ENCODE measurements at regions not wholly inside any gene's neighbourhood (a gene's known extent, or its start where the extent isn't known, plus 50 kb on each side); places are given as distances from the start of the nearest gene placed in this dataset.

- no peak overlapping the region for H3K4me3 ChIP-seq (ENCODE audit: insufficient read depth, low read depth, low read length)
- DNase-seq: no peak
- H3K36me3 ChIP-seq (replicated peaks; ENCODE audit: control insufficient read depth, insufficient read depth, low read length): no peaks in the 10 kb centered on the region
- no peaks in the 10 kb centered on the region for H3K27me3 ChIP-seq (ENCODE audit: control insufficient read depth, insufficient read depth, low read length)
Observed at GRCh38 chr1:221635305-221635704, 106.6 kb downstream of the DUSP10 start.

GRCh38 chr1:221636096-221636495 lies 105.8 kb downstream of the DUSP10 start:
- H3K4me3 ChIP-seq (ENCODE audit: insufficient read depth, low read depth, low read length): no peak overlapping the region
- no peaks in the 10 kb centered on the region for H3K27me3 ChIP-seq (ENCODE audit: control insufficient read depth, insufficient read depth, low read length)
- no peak for DNase-seq
- H3K36me3 ChIP-seq (replicated peaks; ENCODE audit: control insufficient read depth, insufficient read depth, low read length): no peaks in the 10 kb centered on the region

- H3K27me3 ChIP-seq (ENCODE audit: control insufficient read depth, insufficient read depth, low read length): no peaks in the 10 kb centered on the region
- H3K36me3 ChIP-seq (replicated peaks; ENCODE audit: control insufficient read depth, insufficient read depth, low read length): no peaks in the 10 kb centered on the region
- DNase-seq: no peak
- H3K4me3 ChIP-seq (ENCODE audit: insufficient read depth, low read depth, low read length): no peak overlapping the region
Observed at GRCh38 chr1:221636967-221637366, 104.9 kb downstream of the DUSP10 start.

GRCh38 chr1:221637641-221638041 lies 104.2 kb downstream of the DUSP10 start:
- no peak for DNase-seq
- Histone ChIP-seq H3K36me3 (replicated peaks; ENCODE audit: control insufficient read depth, insufficient read depth, low read length) (no peaks in the 10 kb centered on the region), H3K27me3 (ENCODE audit: control insufficient read depth, insufficient read depth, low read length) (no peaks in the 10 kb centered on the region), H3K4me3 (ENCODE audit: insufficient read depth, low read depth, low read length) (no peak overlapping the region)

GRCh38 chr1:221638595-221638994 lies 103.3 kb downstream of the DUSP10 start:
- no peak for DNase-seq
- no peak overlapping the region for H3K4me3 ChIP-seq (ENCODE audit: insufficient read depth, low read depth, low read length)
- no peaks in the 10 kb centered on the region for H3K27me3 ChIP-seq (ENCODE audit: control insufficient read depth, insufficient read depth, low read length)
- H3K36me3 ChIP-seq (replicated peaks; ENCODE audit: control insufficient read depth, insufficient read depth, low read length): no peaks in the 10 kb centered on the region

- no peak for DNase-seq
- H3K36me3 ChIP-seq (replicated peaks; ENCODE audit: control insufficient read depth, insufficient read depth, low read length): no peaks in the 10 kb centered on the region
- H3K4me3 ChIP-seq (ENCODE audit: insufficient read depth, low read depth, low read length): no peak overlapping the region
- no peaks in the 10 kb centered on the region for H3K27me3 ChIP-seq (ENCODE audit: control insufficient read depth, insufficient read depth, low read length)
Observed at GRCh38 chr1:221641811-221642210, 100.1 kb downstream of the DUSP10 start.

GRCh38 chr1:221643404-221644144 lies 98.3 kb downstream of the DUSP10 start:
- Histone ChIP-seq H3K27me3 (ENCODE audit: control insufficient read depth, insufficient read depth, low read length) (no peaks in the 10 kb centered on the region), H3K4me3 (ENCODE audit: insufficient read depth, low read depth, low read length) (no peak overlapping the region), H3K36me3 (replicated peaks; ENCODE audit: control insufficient read depth, insufficient read depth, low read length) (no peaks in the 10 kb centered on the region)
- no peak for DNase-seq

- Histone ChIP-seq H3K36me3 (replicated peaks; ENCODE audit: control insufficient read depth, insufficient read depth, low read length) (no peaks in the 10 kb centered on the region), H3K4me3 (ENCODE audit: insufficient read depth, low read depth, low read length) (no peak overlapping the region), H3K27me3 (ENCODE audit: control insufficient read depth, insufficient read depth, low read length) (no peaks in the 10 kb centered on the region)
- DNase-seq: no peak
Observed at GRCh38 chr1:221644145-221644448, 97.8 kb downstream of the DUSP10 start.

GRCh38 chr1:221644663-221645258 lies 97.1 kb downstream of the DUSP10 start:
- Histone ChIP-seq H3K27me3 (ENCODE audit: control insufficient read depth, insufficient read depth, low read length) (no peaks in the 10 kb centered on the region), H3K4me3 (ENCODE audit: insufficient read depth, low read depth, low read length) (no peak overlapping the region), H3K36me3 (replicated peaks; ENCODE audit: control insufficient read depth, insufficient read depth, low read length) (no peaks in the 10 kb centered on the region)
- DNase-seq: no peak

GRCh38 chr1:221648201-221648600 lies 93.7 kb downstream of the DUSP10 start:
- no peak for DNase-seq
- H3K36me3 ChIP-seq (replicated peaks; ENCODE audit: control insufficient read depth, insufficient read depth, low read length): no peaks in the 10 kb centered on the region
- no peak overlapping the region for H3K4me3 ChIP-seq (ENCODE audit: insufficient read depth, low read depth, low read length)
- no peaks in the 10 kb centered on the region for H3K27me3 ChIP-seq (ENCODE audit: control insufficient read depth, insufficient read depth, low read length)

Data from H7 (cell line).